Chondrocyte (in vitro differentiated cells): ENCODE measurements at regions not wholly inside any gene's neighbourhood (a gene's known extent, or its start where the extent isn't known, plus 50 kb on each side); places are given as distances from the start of the nearest gene placed in this dataset.

Experiments
- DNase-seq: peaks from one replicate; pipeline ENCODE4 v3.0.0; 2021; ENCODE audit warnings: mixed read lengths, low spot score
- H3K27ac Mint-ChIP-seq: one replicate; pipeline ENCODE4 v1.8.0; 2021; ENCODE audit warnings: mild to moderate bottlenecking, moderate library complexity, mixed read lengths; ENCODE audit not compliant: unreplicated experiment
- H3K27me3 Mint-ChIP-seq: 2 replicates; pipeline ENCODE4 v1.8.0; 2021; ENCODE audit warnings: low read depth, mixed read lengths
- H3K36me3 Mint-ChIP-seq: 2 replicates; pipeline ENCODE4 v1.8.0; 2021; ENCODE audit warnings: low read depth, mixed read lengths
- H3K4me1 Mint-ChIP-seq: 2 replicates; pipeline ENCODE4 v1.8.0; 2021; ENCODE audit warnings: low read depth, mild to moderate bottlenecking, mixed read lengths
- H3K4me3 Mint-ChIP-seq: one replicate; pipeline ENCODE4 v1.8.0; 2021; ENCODE audit warnings: mild to moderate bottlenecking, moderate library complexity, mixed read lengths; ENCODE audit not compliant: unreplicated experiment
- H3K9me3 Mint-ChIP-seq: 2 replicates; pipeline ENCODE4 v1.8.0; 2021; ENCODE audit warnings: low read depth, mixed read lengths
- TF ChIP-seq, protein P1 (sequence below): fragments of 200-600 bp; sonication (generic); IDR thresholded peaks from 2 replicates; pipeline ENCODE4 v1.5.0; 2021; ENCODE audit warnings: antibody characterized with exemption, mild to moderate bottlenecking, moderate library complexity

DNA sequence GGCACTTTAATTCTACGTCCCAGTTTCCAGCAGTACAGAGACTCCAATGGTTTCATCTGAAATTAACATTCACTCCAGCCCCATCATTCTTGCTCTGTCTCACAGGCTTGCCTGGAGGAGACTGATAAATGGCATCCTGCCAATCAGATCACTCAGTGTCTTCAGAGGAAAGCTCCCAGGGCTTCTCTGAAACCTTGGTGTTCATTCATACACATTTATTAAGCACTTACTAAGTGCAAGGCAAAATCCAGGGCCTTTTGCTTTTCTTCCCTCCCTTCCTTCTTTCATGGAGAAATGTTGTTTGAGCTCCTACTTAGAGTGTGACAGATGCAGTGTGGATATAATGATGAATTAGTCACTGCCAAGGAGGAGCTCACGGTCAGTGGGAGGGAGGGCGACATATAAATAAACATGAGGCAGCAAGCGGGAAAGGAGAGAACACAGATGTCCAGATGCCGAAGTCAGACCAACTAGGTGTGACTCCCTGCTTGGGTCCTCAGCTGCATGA is 106.7 kb upstream of the DTNBP1 start:
- no peaks in the 10 kb centered on the region for H3K36me3 Mint-ChIP-seq
- no peak overlapping the region for H3K27ac Mint-ChIP-seq
- no peak overlapping the region for H3K4me3 Mint-ChIP-seq
- DNase-seq, result no peak
- H3K27me3 Mint-ChIP-seq, result no peaks in the 10 kb centered on the region
- TF ChIP-seq, protein P1, sequence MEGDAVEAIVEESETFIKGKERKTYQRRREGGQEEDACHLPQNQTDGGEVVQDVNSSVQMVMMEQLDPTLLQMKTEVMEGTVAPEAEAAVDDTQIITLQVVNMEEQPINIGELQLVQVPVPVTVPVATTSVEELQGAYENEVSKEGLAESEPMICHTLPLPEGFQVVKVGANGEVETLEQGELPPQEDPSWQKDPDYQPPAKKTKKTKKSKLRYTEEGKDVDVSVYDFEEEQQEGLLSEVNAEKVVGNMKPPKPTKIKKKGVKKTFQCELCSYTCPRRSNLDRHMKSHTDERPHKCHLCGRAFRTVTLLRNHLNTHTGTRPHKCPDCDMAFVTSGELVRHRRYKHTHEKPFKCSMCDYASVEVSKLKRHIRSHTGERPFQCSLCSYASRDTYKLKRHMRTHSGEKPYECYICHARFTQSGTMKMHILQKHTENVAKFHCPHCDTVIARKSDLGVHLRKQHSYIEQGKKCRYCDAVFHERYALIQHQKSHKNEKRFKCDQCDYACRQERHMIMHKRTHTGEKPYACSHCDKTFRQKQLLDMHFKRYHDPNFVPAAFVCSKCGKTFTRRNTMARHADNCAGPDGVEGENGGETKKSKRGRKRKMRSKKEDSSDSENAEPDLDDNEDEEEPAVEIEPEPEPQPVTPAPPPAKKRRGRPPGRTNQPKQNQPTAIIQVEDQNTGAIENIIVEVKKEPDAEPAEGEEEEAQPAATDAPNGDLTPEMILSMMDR, result no peak
- H3K4me1 Mint-ChIP-seq, result peaks cover 12% of the 10 kb centered on the region
- H3K9me3 Mint-ChIP-seq, result no peaks in the 10 kb centered on the region

DNA sequence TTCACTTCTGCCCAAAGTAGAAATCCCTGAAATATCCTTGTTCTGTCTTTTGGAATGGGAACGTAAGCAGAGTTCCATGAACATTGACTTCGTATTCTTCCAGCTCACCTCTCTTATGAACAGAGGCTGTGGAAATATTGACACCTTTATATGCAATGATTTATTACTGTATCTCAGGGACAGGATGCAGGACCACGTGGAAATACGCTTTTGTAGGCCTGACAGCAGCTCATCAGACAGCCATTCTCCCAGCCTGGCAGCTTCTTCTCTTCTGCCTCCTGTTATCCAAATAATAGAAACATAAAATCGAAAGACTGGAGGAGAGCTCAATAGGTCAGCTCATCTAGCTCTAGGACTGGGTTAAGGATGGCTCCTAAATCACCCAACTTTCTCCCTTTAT is 106.2 kb upstream of the DTNBP1 start:
- Mint-ChIP-seq H3K27me3 (no peaks in the 10 kb centered on the region), H3K36me3 (no peaks in the 10 kb centered on the region), H3K9me3 (no peaks in the 10 kb centered on the region), H3K4me3 (no peak overlapping the region), H3K27ac (no peak overlapping the region), H3K4me1 (peaks cover 16% of the 10 kb centered on the region)
- TF ChIP-seq, protein P1, result no peak
- DNase-seq, result no peak

DNA sequence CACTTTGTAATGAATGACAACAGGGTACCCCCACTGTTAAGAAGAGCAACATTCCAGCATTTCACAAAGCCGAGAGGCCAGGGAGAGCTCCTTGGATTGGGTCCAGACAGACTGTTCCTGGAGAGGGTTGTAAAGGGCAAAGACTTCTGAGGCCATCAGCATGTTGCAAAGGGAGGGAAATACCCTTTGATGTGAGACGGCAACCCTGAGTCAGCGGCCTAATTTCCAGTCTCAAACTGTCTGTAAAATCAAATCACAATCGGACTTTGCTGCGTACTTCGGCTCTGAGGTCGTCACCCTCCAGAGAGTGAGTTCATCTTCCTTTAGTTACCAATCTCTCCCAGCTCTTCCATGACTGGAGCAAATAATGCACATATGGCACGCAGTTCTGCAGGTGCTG is 101.0 kb upstream of the DTNBP1 start:
- TF ChIP-seq, protein P1, result no peak
- peak overlapping the region; percentile 11 for H3K27ac Mint-ChIP-seq
- no peaks in the 10 kb centered on the region for H3K9me3 Mint-ChIP-seq
- H3K27me3 Mint-ChIP-seq, result no peaks in the 10 kb centered on the region
- H3K36me3 Mint-ChIP-seq, result no peaks in the 10 kb centered on the region
- DNase-seq, result no peak
- H3K4me3 Mint-ChIP-seq, result no peak overlapping the region
- peaks cover 13% of the 10 kb centered on the region for H3K4me1 Mint-ChIP-seq

DNA sequence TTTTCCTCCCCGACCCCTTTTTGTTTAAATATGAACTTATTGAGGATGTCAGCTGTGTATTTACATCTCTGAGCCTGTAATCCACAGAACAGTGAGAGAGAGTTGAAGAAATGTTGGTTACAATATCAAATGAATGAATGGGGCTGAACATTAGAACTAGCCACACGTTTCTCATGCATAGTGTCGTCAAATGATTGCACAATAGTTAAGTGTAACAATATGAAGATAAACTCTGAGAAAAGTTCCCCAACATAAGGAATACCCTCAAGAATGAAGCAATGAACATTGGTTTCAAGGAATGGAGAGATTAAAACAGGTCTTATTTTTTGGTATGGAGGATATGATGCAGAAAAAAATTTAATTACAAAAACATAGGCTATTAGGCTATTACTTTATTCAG is 100.5 kb upstream of the DTNBP1 start:
- Mint-ChIP-seq H3K27ac (no peak overlapping the region), H3K36me3 (no peaks in the 10 kb centered on the region), H3K9me3 (no peaks in the 10 kb centered on the region), H3K4me3 (no peak overlapping the region), H3K4me1 (peaks cover 13% of the 10 kb centered on the region), H3K27me3 (no peaks in the 10 kb centered on the region)
- TF ChIP-seq, protein P1, result no peak
- no peak for DNase-seq

DNA sequence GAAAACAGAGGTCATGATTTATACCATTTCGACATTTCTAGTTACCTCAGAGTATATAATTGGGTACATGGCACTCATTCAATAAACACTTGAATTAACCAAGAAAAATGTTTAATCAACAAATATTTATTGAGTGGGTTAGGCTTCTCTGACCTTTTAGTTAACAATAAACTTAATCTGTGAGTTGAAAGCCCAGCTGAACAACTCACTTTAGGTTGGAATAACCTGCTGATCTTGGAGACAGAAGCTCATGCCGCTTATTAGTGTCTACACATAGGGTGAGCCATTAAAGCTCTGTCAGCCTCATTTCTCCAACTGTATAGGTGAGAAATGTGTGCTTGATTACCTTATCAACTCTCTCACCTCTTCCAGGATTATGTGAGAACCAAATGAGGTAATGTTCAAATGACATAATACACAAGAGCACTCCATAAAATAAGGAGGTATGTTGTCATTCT is 98.2 kb upstream of the DTNBP1 start:
- H3K4me3 Mint-ChIP-seq, result no peak overlapping the region
- no peaks in the 10 kb centered on the region for H3K36me3 Mint-ChIP-seq
- no peak for DNase-seq
- no peak overlapping the region for H3K27ac Mint-ChIP-seq
- H3K27me3 Mint-ChIP-seq, result no peaks in the 10 kb centered on the region
- peaks cover 13% of the 10 kb centered on the region for H3K4me1 Mint-ChIP-seq
- TF ChIP-seq, protein P1, result no peak
- H3K9me3 Mint-ChIP-seq, result no peaks in the 10 kb centered on the region
